PC-3 (cell line): ENCODE measurements at regions not wholly inside any gene's neighbourhood (a gene's known extent, or its start where the extent isn't known, plus 50 kb on each side); places are given as distances from the start of the nearest gene placed in this dataset.

Experiments
- CTCF ChIP-seq: fragments of 300-600 bp; sonication (generic); conservative IDR thresholded peaks from 2 replicates; pipeline ENCODE4 v1.5.1; 2017; ENCODE audit warnings: antibody characterized with exemption, low read depth, mild to moderate bottlenecking, low read length
- EZH2 ChIP-seq: fragments of 300-600 bp; sonication (generic); IDR thresholded peaks from one replicate; pipeline ENCODE4 v1.6.1; 2017; ENCODE audit warnings: antibody characterized with exemption, mild to moderate bottlenecking, low read length; ENCODE audit not compliant: unreplicated experiment
- EZH2phosphoT487 ChIP-seq: fragments of 300-600 bp; sonication (generic); IDR thresholded peaks from 2 replicates; pipeline ENCODE4 v1.6.1; 2018; ENCODE audit warnings: mild to moderate bottlenecking, antibody characterized with exemption, low read length, borderline replicate concordance

- TF ChIP-seq EZH2phosphoT487 = no peak
- no peak for TF ChIP-seq CTCF
- TF ChIP-seq EZH2 = no peak
Observed at GRCh38 chr10:118808601-118809356, 54.0 kb upstream of the CACUL1 start.
